SK-N-SH (cell line): ENCODE measurements at regions not wholly inside any gene's neighbourhood (a gene's known extent, or its start where the extent isn't known, plus 50 kb on each side); places are given as distances from the start of the nearest gene placed in this dataset.

Source experiments
- CTCF ChIA-PET: fragments of 300-600, 350-600 bp; formaldehyde crosslinking; extraction: SDS; loops from one replicate; lab custom pipeline; 2021; lab: Yijun Ruan, JAX
- POLR2A ChIA-PET: fragments of 350-600 bp; sonication (Branson Sonifier 250); formaldehyde crosslinking; extraction: SDS; loops from one replicate; lab custom pipeline; 2020; ENCODE audit warnings: antibody characterized with exemption, inconsistent platforms; lab: Yijun Ruan, JAX
- DNase-seq: peaks from one replicate; pipeline ENCODE4 v3.0.0; 2012
- H2AFZ ChIP-seq: fragments of 200-600 bp; sonication (generic); 2 replicates; pipeline ENCODE4 v1.8.1; 2016; ENCODE audit warnings: antibody characterized with exemption, mild to moderate bottlenecking, low read depth
- H3F3A ChIP-seq: fragments of 200-600 bp; sonication (generic); replicated peaks from 2 replicates; pipeline ENCODE3; 2016; ENCODE audit warnings: antibody characterized with exemption, mild to moderate bottlenecking; ENCODE audit not compliant: insufficient read depth
- H3K27ac ChIP-seq, 2 experiments: fragments of 200-500 bp in 1 of 2; fragments of 200-600 bp in 1 of 2; sonication (Bioruptor generic) in 1 of 2; sonication (generic), shearing (Covaris generic) in 1 of 2; 2 replicates each; pipeline versions ENCODE4 v1.5.1 to v1.6.1; 2014 to 2016; ENCODE audit warnings: low read depth in 2 of 2, inconsistent platforms in 1 of 2, low read length in 1 of 2, mild to moderate bottlenecking in 1 of 2, mixed read lengths in 1 of 2
- H3K27me3 ChIP-seq: fragments of 200-600 bp; sonication (generic), shearing (Covaris generic); 2 replicates; pipeline ENCODE4 v1.6.1; 2016; ENCODE audit warnings: mixed run types; ENCODE audit not compliant: insufficient read depth
- H3K36me3 ChIP-seq, 2 experiments: fragments of 200-500 bp in 1 of 2; fragments of 200-600 bp in 1 of 2; sonication (Bioruptor generic) in 1 of 2; sonication (generic) in 1 of 2; replicated peaks in 1 of 2; 2 replicates each; pipeline versions ENCODE3 to v1.5.1; 2014 to 2016; ENCODE audit warnings: low read length in 1 of 2, mild to moderate bottlenecking in 1 of 2; ENCODE audit not compliant: insufficient read depth in 2 of 2, control insufficient read depth in 1 of 2
- H3K4me1 ChIP-seq, 2 experiments: fragments of 200-500 bp in 1 of 2; fragments of 200-600 bp in 1 of 2; sonication (Bioruptor generic) in 1 of 2; sonication (generic), shearing (Covaris generic) in 1 of 2; 2 replicates each; pipeline versions ENCODE4 v1.5.1 to v1.6.1; 2014 to 2016; ENCODE audit warnings: low read depth in 1 of 2, low read length in 1 of 2, mixed run types in 1 of 2; ENCODE audit not compliant: insufficient read depth in 2 of 2, control insufficient read depth in 1 of 2
- H3K4me2 ChIP-seq: fragments of 200-600 bp; sonication (generic), shearing (Covaris generic); 2 replicates; pipeline ENCODE4 v1.6.1; 2017; ENCODE audit warnings: mixed run types
- H3K4me3 ChIP-seq, 2 experiments: fragments of 200-500 bp in 1 of 2; fragments of 200-600 bp in 1 of 2; sonication (Bioruptor generic) in 1 of 2; sonication (generic), shearing (Covaris generic) in 1 of 2; 2 replicates each; pipeline versions ENCODE4 v1.5.1 to v1.8.1; 2014 to 2016; ENCODE audit warnings: low read depth in 2 of 2, inconsistent platforms in 1 of 2, low read length in 1 of 2, mild to moderate bottlenecking in 1 of 2, mixed read lengths in 1 of 2, moderate library complexity in 1 of 2
- H3K79me2 ChIP-seq: fragments of 200-600 bp; sonication (generic); 2 replicates; pipeline ENCODE4 v1.8.1; 2017; ENCODE audit warnings: mild to moderate bottlenecking; ENCODE audit not compliant: insufficient read depth
- H3K9ac ChIP-seq: fragments of 200-600 bp; sonication (generic); 2 replicates; pipeline ENCODE4 v1.6.1; 2017; ENCODE audit warnings: mixed run types
- H3K9me2 ChIP-seq: fragments of 200-600 bp; sonication (generic); 2 replicates; pipeline ENCODE4 v1.6.1; 2017; ENCODE audit warnings: mixed run types
- H3K9me3 ChIP-seq: fragments of 200-600 bp; sonication (generic); 2 replicates; pipeline ENCODE4 v1.6.1; 2017; ENCODE audit warnings: mixed run types, mild to moderate bottlenecking, moderate library complexity
- H4K20me1 ChIP-seq: fragments of 200-600 bp; sonication (generic); 2 replicates; pipeline ENCODE4 v1.6.1; 2017; ENCODE audit warnings: mild to moderate bottlenecking, mixed run types; ENCODE audit not compliant: insufficient read depth
- CHD2 ChIP-seq: fragments of 150-350 bp; IDR thresholded peaks from 2 replicates; pipeline ENCODE4 v1.6.1; 2018; ENCODE audit warnings: low read length; ENCODE audit not compliant: partially characterized antibody
- ELF1 ChIP-seq: IDR thresholded peaks from 2 replicates; pipeline ENCODE4 v1.4.0; 2012
- FOSL2 ChIP-seq: IDR thresholded peaks from 2 replicates; pipeline ENCODE4 v1.4.0; 2012; ENCODE audit warnings: low read depth, mild to moderate bottlenecking, moderate library complexity, borderline replicate concordance
- FOXJ3 ChIP-seq: sonication (generic); formaldehyde crosslinking; IDR thresholded peaks from 2 replicates; pipeline ENCODE4 v1.5.1; 2020; ENCODE audit warnings: mild to moderate bottlenecking, missing genetic modification reagents
- FOXM1 ChIP-seq: IDR thresholded peaks from 2 replicates; pipeline ENCODE4 v1.4.0; 2012; ENCODE audit warnings: low read depth, mild to moderate bottlenecking
- GABPA ChIP-seq: IDR thresholded peaks from 2 replicates; pipeline ENCODE4 v1.4.0; 2012; ENCODE audit warnings: low read depth, mild to moderate bottlenecking
- GATA2 ChIP-seq: sonication (generic); formaldehyde crosslinking; IDR thresholded peaks from 2 replicates; pipeline ENCODE4 v1.5.0; 2020; ENCODE audit warnings: mild to moderate bottlenecking, missing genetic modification reagents
- JUND ChIP-seq: IDR thresholded peaks from 2 replicates; pipeline ENCODE4 v1.4.0; 2012
- MXI1 ChIP-seq: IDR thresholded peaks from 2 replicates; pipeline ENCODE4 v1.6.1; 2012; ENCODE audit warnings: mild to moderate bottlenecking, low read depth, low read length, improper control_type of control experiment
- RAD21 ChIP-seq: IDR thresholded peaks from 2 replicates; pipeline ENCODE4 v1.6.1; 2012; ENCODE audit warnings: mild to moderate bottlenecking, low read length
- RCOR1 ChIP-seq: fragments of 150-350 bp; IDR thresholded peaks from 2 replicates; pipeline ENCODE4 v1.6.1; 2017; ENCODE audit warnings: antibody characterized with exemption, low read length
- RFX5 ChIP-seq: IDR thresholded peaks from 2 replicates; pipeline ENCODE4 v1.6.1; 2012; ENCODE audit warnings: mild to moderate bottlenecking, improper control_type of control experiment, low read length
- RXRA ChIP-seq: IDR thresholded peaks from 2 replicates; pipeline ENCODE4 v1.4.0; 2012; ENCODE audit warnings: low read depth, mild to moderate bottlenecking, borderline replicate concordance
- SMC3 ChIP-seq: IDR thresholded peaks from 2 replicates; pipeline ENCODE4 v1.6.1; 2012; ENCODE audit warnings: low read depth, low read length, improper control_type of control experiment
- TCF12 ChIP-seq: IDR thresholded peaks from 2 replicates; pipeline ENCODE4 v1.4.0; 2012
- YY1 ChIP-seq: IDR thresholded peaks from 2 replicates; pipeline ENCODE4 v1.4.0; 2012; ENCODE audit warnings: low read depth, mild to moderate bottlenecking
- WGBS: methylation state at CpG from one replicate; pipeline ENCODE4 v1.1.6; 2017; ENCODE audit warnings: low lambda C conversion rate; 5-methylcytosine and 5-hydroxymethylcytosine counted together
- TF ChIP-seq, protein P1 (sequence below): fragments of 150-350 bp; IDR thresholded peaks from 2 replicates; pipeline ENCODE4 v1.6.1; 2016; ENCODE audit warnings: mild to moderate bottlenecking, low read depth, low read length
- TF ChIP-seq, protein P2 (sequence below): fragments of 150-350 bp; IDR thresholded peaks from 2 replicates; pipeline ENCODE4 v1.6.1; 2017; ENCODE audit warnings: antibody characterized with exemption, low read length, low read depth, borderline replicate concordance
- TF ChIP-seq, protein P3 (sequence below): IDR thresholded peaks from 2 replicates; pipeline ENCODE4 v1.6.1; 2012; ENCODE audit warnings: mild to moderate bottlenecking, low read depth, low read length, moderate library complexity
- TF ChIP-seq, protein P4 (sequence below): IDR thresholded peaks from 2 replicates; pipeline ENCODE4 v1.4.0; 2012; ENCODE audit warnings: low read depth

DNA sequence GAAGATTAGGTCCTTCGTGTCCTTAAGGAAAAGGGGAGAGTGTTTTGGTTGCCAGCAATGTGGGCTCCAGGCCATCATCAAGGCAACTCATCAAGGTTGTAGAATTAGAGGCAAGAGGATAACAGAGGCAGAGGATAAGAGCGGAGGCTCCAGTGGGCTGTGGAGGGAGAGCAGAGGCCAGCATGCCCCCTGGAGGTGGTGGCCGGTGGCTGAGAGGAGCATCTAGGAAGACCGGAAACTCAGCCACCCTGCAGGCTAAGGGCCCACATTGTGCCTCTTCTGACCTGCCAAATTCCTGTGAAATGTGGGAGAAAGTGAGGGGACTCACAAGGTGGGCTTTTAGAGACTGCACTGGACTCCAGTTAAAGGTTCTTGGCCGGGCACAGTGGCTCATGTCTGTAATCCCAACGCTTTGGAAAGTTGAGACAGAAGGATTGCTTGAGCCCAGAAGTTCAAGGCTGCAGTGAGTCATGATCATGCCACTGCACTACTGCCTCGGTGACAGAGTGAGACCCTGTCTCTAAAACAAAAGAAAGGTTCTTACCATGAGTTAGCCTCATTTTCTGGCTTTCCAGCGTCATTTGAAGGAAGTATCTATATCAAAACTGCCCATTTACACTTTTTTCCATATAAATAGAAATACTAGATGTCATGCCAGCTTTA, 62.7 kb upstream of the ADORA2B start:
- no peak for TF ChIP-seq FOXJ3 (CRISPR knock-in tag)
- no peak for TF ChIP-seq RXRA
- peaks cover 0 to 2% of the 10 kb centered on the region in 2 experiments; a peak in 1 of 4 replicates for H3K4me1 ChIP-seq
- no peaks in the 10 kb centered on the region for H3K79me2 ChIP-seq
- H3K4me2 ChIP-seq: no peak overlapping the region
- ChIA-PET CTCF (no interaction called here), POLR2A (no interaction called here)
- 83% methylated on average over 8 of the region's 8 CpGs for WGBS
- no peaks in the 10 kb centered on the region for H3F3A ChIP-seq
- DNase-seq: no peak
- no peaks in the 10 kb centered on the region for H3K27me3 ChIP-seq
- no peaks in the 10 kb centered on the region for H3K9me3 ChIP-seq
- no peak overlapping the region for H3K9ac ChIP-seq
- no peak overlapping the region for H2AFZ ChIP-seq
- H3K36me3 ChIP-seq: no peaks in the 10 kb centered on the region
- H3K27ac ChIP-seq: no peak overlapping the region
- H4K20me1 ChIP-seq: no peaks in the 10 kb centered on the region
- H3K4me3 ChIP-seq: no peak overlapping the region
- no peaks in the 10 kb centered on the region for H3K9me2 ChIP-seq

DNA sequence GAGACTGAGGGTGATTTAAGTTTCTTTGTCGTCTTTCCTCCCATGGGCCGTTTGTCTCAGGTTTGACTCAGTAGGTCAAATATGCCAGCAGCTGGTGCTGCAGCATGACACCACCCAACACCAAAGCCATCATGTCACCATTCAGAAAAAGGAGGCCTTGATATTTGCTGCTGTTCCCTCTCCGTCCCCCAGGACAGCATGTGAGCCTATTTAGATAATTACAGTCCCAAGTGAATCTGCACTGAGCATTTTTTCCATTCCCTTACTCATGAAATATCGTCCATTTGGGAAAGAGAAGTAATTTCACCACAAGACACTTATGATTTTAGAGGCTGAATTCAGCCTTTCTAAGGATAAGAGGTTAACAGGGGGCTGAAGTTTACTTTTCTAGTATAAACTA, 62.2 kb upstream of the ADORA2B start:
- H3K4me2 ChIP-seq: no peak overlapping the region
- H3K79me2 ChIP-seq: no peaks in the 10 kb centered on the region
- peaks cover 0 to 2% of the 10 kb centered on the region in 2 experiments; a peak in 1 of 4 replicates for H3K4me1 ChIP-seq
- WGBS: 73% methylated on average over 4 of the region's 4 CpGs
- CTCF ChIA-PET: no interaction called here
- H3K9me2 ChIP-seq: no peaks in the 10 kb centered on the region
- H3K9ac ChIP-seq: no peak overlapping the region
- no peak for TF ChIP-seq FOSL2
- TF ChIP-seq YY1: no peak
- no peak for TF ChIP-seq JUND
- TF ChIP-seq, protein P1, sequence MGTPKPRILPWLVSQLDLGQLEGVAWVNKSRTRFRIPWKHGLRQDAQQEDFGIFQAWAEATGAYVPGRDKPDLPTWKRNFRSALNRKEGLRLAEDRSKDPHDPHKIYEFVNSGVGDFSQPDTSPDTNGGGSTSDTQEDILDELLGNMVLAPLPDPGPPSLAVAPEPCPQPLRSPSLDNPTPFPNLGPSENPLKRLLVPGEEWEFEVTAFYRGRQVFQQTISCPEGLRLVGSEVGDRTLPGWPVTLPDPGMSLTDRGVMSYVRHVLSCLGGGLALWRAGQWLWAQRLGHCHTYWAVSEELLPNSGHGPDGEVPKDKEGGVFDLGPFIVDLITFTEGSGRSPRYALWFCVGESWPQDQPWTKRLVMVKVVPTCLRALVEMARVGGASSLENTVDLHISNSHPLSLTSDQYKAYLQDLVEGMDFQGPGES: no peak
- no peak for TF ChIP-seq RCOR1
- no peak for TF ChIP-seq TCF12
- TF ChIP-seq, protein P2, sequence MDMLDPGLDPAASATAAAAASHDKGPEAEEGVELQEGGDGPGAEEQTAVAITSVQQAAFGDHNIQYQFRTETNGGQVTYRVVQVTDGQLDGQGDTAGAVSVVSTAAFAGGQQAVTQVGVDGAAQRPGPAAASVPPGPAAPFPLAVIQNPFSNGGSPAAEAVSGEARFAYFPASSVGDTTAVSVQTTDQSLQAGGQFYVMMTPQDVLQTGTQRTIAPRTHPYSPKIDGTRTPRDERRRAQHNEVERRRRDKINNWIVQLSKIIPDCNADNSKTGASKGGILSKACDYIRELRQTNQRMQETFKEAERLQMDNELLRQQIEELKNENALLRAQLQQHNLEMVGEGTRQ: no peak
- TF ChIP-seq ELF1: no peak
- TF ChIP-seq MXI1: no peak
- no peak for TF ChIP-seq CHD2
- TF ChIP-seq RFX5: no peak
- no peak for TF ChIP-seq FOXM1
- no peak for TF ChIP-seq SMC3
- no peak for TF ChIP-seq GABPA
- TF ChIP-seq RAD21: no peak
- TF ChIP-seq, protein P3, sequence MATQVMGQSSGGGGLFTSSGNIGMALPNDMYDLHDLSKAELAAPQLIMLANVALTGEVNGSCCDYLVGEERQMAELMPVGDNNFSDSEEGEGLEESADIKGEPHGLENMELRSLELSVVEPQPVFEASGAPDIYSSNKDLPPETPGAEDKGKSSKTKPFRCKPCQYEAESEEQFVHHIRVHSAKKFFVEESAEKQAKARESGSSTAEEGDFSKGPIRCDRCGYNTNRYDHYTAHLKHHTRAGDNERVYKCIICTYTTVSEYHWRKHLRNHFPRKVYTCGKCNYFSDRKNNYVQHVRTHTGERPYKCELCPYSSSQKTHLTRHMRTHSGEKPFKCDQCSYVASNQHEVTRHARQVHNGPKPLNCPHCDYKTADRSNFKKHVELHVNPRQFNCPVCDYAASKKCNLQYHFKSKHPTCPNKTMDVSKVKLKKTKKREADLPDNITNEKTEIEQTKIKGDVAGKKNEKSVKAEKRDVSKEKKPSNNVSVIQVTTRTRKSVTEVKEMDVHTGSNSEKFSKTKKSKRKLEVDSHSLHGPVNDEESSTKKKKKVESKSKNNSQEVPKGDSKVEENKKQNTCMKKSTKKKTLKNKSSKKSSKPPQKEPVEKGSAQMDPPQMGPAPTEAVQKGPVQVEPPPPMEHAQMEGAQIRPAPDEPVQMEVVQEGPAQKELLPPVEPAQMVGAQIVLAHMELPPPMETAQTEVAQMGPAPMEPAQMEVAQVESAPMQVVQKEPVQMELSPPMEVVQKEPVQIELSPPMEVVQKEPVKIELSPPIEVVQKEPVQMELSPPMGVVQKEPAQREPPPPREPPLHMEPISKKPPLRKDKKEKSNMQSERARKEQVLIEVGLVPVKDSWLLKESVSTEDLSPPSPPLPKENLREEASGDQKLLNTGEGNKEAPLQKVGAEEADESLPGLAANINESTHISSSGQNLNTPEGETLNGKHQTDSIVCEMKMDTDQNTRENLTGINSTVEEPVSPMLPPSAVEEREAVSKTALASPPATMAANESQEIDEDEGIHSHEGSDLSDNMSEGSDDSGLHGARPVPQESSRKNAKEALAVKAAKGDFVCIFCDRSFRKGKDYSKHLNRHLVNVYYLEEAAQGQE: no peak
- TF ChIP-seq, protein P4, sequence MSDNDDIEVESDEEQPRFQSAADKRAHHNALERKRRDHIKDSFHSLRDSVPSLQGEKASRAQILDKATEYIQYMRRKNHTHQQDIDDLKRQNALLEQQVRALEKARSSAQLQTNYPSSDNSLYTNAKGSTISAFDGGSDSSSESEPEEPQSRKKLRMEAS: no peak
- no peak for TF ChIP-seq GATA2
- TF ChIP-seq, all 33 proteins: peak for 0
- no peaks in the 10 kb centered on the region for H3F3A ChIP-seq
- POLR2A ChIA-PET: no interaction called here
- no peaks in the 10 kb centered on the region for H3K9me3 ChIP-seq
- H3K27me3 ChIP-seq: no peaks in the 10 kb centered on the region
- H3K36me3 ChIP-seq: no peaks in the 10 kb centered on the region
- no peak for DNase-seq
- H2AFZ ChIP-seq: no peak overlapping the region
- no peak overlapping the region for H3K4me3 ChIP-seq
- H4K20me1 ChIP-seq: no peaks in the 10 kb centered on the region
- no peak overlapping the region for H3K27ac ChIP-seq
